Esophagus squamous epithelium (tissue), 5 donors: ENCODE measurements at regions not wholly inside any gene's neighbourhood (a gene's known extent, or its start where the extent isn't known, plus 50 kb on each side); places are given as distances from the start of the nearest gene placed in this dataset.

Source experiments
- DNase-seq: peaks from one replicate; lab custom pipeline; 2025; lab: John Stamatoyannopoulos, UW
- H3K27ac ChIP-seq, 4 donors: fragments of 200-600 bp; sonication (generic); one replicate each; pipeline ENCODE4 v1.5.1; 2016 to 2019; ENCODE audit warnings: mild to moderate bottlenecking in 1 of 4
- H3K27me3 ChIP-seq, 4 donors: fragments of 200-600 bp; sonication (generic); 1 replicate in 3 of 4; 2 replicates in 1 of 4; pipeline versions ENCODE4 v1.5.1 to v1.6.0; 2017 to 2021; ENCODE audit warnings: antibody characterized with exemption in 1 of 4
- H3K36me3 ChIP-seq, 3 donors: fragments of 200-600 bp; sonication (generic); one replicate each; pipeline ENCODE4 v1.5.1; 2016 to 2019
- H3K4me1 ChIP-seq, 3 donors: fragments of 200-600 bp; sonication (generic); one replicate each; pipeline ENCODE4 v1.5.1; 2017 to 2019
- H3K4me3 ChIP-seq, 4 donors: fragments of 200-600 bp; sonication (generic); 1 replicate in 3 of 4; 2 replicates in 1 of 4; pipeline ENCODE4 v1.5.1; 2016 to 2019; ENCODE audit warnings: mild to moderate bottlenecking in 2 of 4, moderate library complexity in 1 of 4
- H3K9me3 ChIP-seq, 3 donors: fragments of 200-600 bp; sonication (generic); one replicate each; pipeline ENCODE4 v1.5.1; 2016 to 2019
- CTCF ChIP-seq, 6 experiments: fragments of 450-650 bp in 4 of 6; fragments of 200-600 bp in 2 of 6; sonication (generic) in 2 of 6; IDR thresholded peaks; one replicate each; pipeline ENCODE4 v1.5.1; 2016 to 2019; ENCODE audit warnings: antibody characterized with exemption in 6 of 6, mild to moderate bottlenecking in 4 of 6, moderate library complexity in 4 of 6
- POLR2A ChIP-seq, 4 donors: fragments of 450-650 bp; IDR thresholded peaks; one replicate each; pipeline ENCODE4 v1.6.1; 2017; ENCODE audit warnings: antibody characterized with exemption in 4 of 4, mild to moderate bottlenecking in 4 of 4, moderate library complexity in 3 of 4
- whole genome bisulfite sequencing, 2 donors: methylation state at CpG; one replicate each; pipeline ENCODE4 v1.1.5; 2018; 5-methylcytosine and 5-hydroxymethylcytosine counted together
- intact Hi-C: fragments of 100-400 bp; cut with DNase I; formaldehyde crosslinking; loops from one replicate; pipeline ENCODE4 v1.15.0; 2022
- donor health status: DM: yes; HTN: yes; CAD: no.

GRCh38 chr2:3965953-3966352 is 262.6 kb downstream of the DCDC2C start:
- Histone ChIP-seq H3K36me3 (no peaks in the 10 kb centered on the region), H3K4me1 (no peaks in the 10 kb centered on the region), H3K27me3 (peaks cover 0 to 6% (median 0%) of the 10 kb centered on the region in 4 donors), H3K9me3 (no peaks in the 10 kb centered on the region), H3K4me3 (no peak overlapping the region), H3K27ac (no peak overlapping the region)
- 61 to 82% methylated on average over 5 of the region's 5 CpGs for whole genome bisulfite sequencing, 2 donors
- no peak for TF ChIP-seq CTCF (IDR thresholded peaks at IDR 0.05)
- intact Hi-C loops = no loop called here
- DNase-seq = no peak

GRCh38 chr2:3966470-3966869 is 263.1 kb downstream of the DCDC2C start:
- Histone ChIP-seq H3K4me3 (no peak overlapping the region), H3K36me3 (no peaks in the 10 kb centered on the region), H3K27ac (no peak overlapping the region), H3K9me3 (no peaks in the 10 kb centered on the region), H3K27me3 (peaks cover 0 to 6% (median 0%) of the 10 kb centered on the region in 4 donors), H3K4me1 (no peaks in the 10 kb centered on the region)
- TF ChIP-seq CTCF (IDR thresholded peaks at IDR 0.05) (no peak), POLR2A (IDR thresholded peaks at IDR 0.05) (no peak)
- DNase-seq = no peak
- intact Hi-C loops = no loop called here
- 62 to 74% methylated on average over 3 to 5 of the region's 5 CpGs for WGBS, 2 donors

GRCh38 chr2:3968736-3969135 is 265.4 kb downstream of the DCDC2C start:
- intact Hi-C loops = no loop called here
- DNase-seq = no peak
- Histone ChIP-seq H3K9me3 (no peaks in the 10 kb centered on the region), H3K36me3 (no peaks in the 10 kb centered on the region), H3K4me1 (no peaks in the 10 kb centered on the region), H3K27ac (no peak overlapping the region), H3K4me3 (no peak overlapping the region), H3K27me3 (peaks cover 0 to 2% (median 0%) of the 10 kb centered on the region in 4 donors)
- 49 to 76% methylated on average over 3 to 4 of the region's 6 CpGs for WGBS, 2 donors
- no peak for TF ChIP-seq CTCF (IDR thresholded peaks at IDR 0.05)
- no peak for TF ChIP-seq POLR2A (IDR thresholded peaks at IDR 0.05)

- no peak for TF ChIP-seq CTCF (IDR thresholded peaks at IDR 0.05)
- no peaks in the 10 kb centered on the region for H3K36me3 ChIP-seq
- intact Hi-C loops = no loop called here
- H3K4me1 ChIP-seq = no peaks in the 10 kb centered on the region
- no peak overlapping the region for H3K27ac ChIP-seq
- H3K4me3 ChIP-seq = no peak overlapping the region
- H3K27me3 ChIP-seq = peaks cover 0 to 5% (median 0%) of the 10 kb centered on the region in 4 donors
- no peaks in the 10 kb centered on the region for H3K9me3 ChIP-seq
- no peak for DNase-seq
- 57 to 60% methylated on average over 12 of the region's 17 CpGs for WGBS, 2 donors
These were observed 267.6 kb downstream of the DCDC2C start for GRCh38 chr2:3970791-3971651.

GRCh38 chr2:3971652-3972192 is 268.3 kb downstream of the DCDC2C start:
- no peak overlapping the region for H3K27ac ChIP-seq
- no peaks in the 10 kb centered on the region for H3K9me3 ChIP-seq
- WGBS, 2 donors = 86 to 97% methylated on average over 4 of the region's 4 CpGs
- H3K4me1 ChIP-seq = no peaks in the 10 kb centered on the region
- H3K36me3 ChIP-seq = no peaks in the 10 kb centered on the region
- TF ChIP-seq CTCF (IDR thresholded peaks at IDR 0.05) = no peak
- intact Hi-C loops = no loop called here
- no peak for DNase-seq
- peaks cover 0 to 5% (median 0%) of the 10 kb centered on the region in 4 donors for H3K27me3 ChIP-seq
- H3K4me3 ChIP-seq = no peak overlapping the region
